Mesothelial cell of epicardium (in vitro differentiated cells): ENCODE measurements at regions not wholly inside any gene's neighbourhood (a gene's known extent, or its start where the extent isn't known, plus 50 kb on each side); places are given as distances from the start of the nearest gene placed in this dataset.

ENCODE experiments used
- DNase-seq, 2 experiments: peaks; one replicate each; pipeline ENCODE4 v3.0.0; 2021; ENCODE audit warnings: low spot score in 2 of 2; ENCODE audit not compliant: unreplicated experiment in 2 of 2
- H3K27ac Mint-ChIP-seq: 2 replicates; pipeline ENCODE4 v1.8.0; 2021; ENCODE audit warnings: mixed read lengths
- H3K27me3 Mint-ChIP-seq: 2 replicates; pipeline ENCODE4 v1.8.0; 2021; ENCODE audit warnings: low read depth, mixed read lengths
- H3K36me3 Mint-ChIP-seq: 2 replicates; pipeline ENCODE4 v1.8.0; 2021; ENCODE audit warnings: mixed read lengths
- H3K4me1 Mint-ChIP-seq: 2 replicates; pipeline ENCODE4 v1.8.0; 2021; ENCODE audit warnings: mixed read lengths
- H3K4me3 Mint-ChIP-seq: 2 replicates; pipeline ENCODE4 v1.8.0; 2021; ENCODE audit warnings: mild to moderate bottlenecking, moderate library complexity, mixed read lengths
- H3K9me3 Mint-ChIP-seq: 2 replicates; pipeline ENCODE4 v1.8.0; 2021; ENCODE audit warnings: mixed read lengths
- CTCF ChIP-seq: fragments of 200-600 bp; sonication (generic); IDR thresholded peaks from one replicate; pipeline ENCODE4 v1.5.0; 2021; ENCODE audit warnings: antibody characterized with exemption; ENCODE audit not compliant: unreplicated experiment

GRCh38 chr18:55072181-55072580 is 112.9 kb upstream of the CCDC68 start:
- Mint-ChIP-seq H3K4me1 (no peaks in the 10 kb centered on the region), H3K27ac (no peak overlapping the region), H3K27me3 (no peaks in the 10 kb centered on the region), H3K36me3 (no peaks in the 10 kb centered on the region), H3K4me3 (no peak overlapping the region), H3K9me3 (no peaks in the 10 kb centered on the region)
- no peak for DNase-seq
- TF ChIP-seq CTCF: no peak

- H3K9me3 Mint-ChIP-seq: no peaks in the 10 kb centered on the region
- no peaks in the 10 kb centered on the region for H3K36me3 Mint-ChIP-seq
- H3K27ac Mint-ChIP-seq: no peak overlapping the region
- no peaks in the 10 kb centered on the region for H3K4me1 Mint-ChIP-seq
- no peak overlapping the region for H3K4me3 Mint-ChIP-seq
- TF ChIP-seq CTCF: no peak
- no peaks in the 10 kb centered on the region for H3K27me3 Mint-ChIP-seq
- DNase-seq: no peak
Observed at GRCh38 chr18:55069497-55069896, 110.2 kb upstream of the CCDC68 start.

- DNase-seq: no peak
- TF ChIP-seq CTCF: no peak
- peaks cover 10% of the 10 kb centered on the region for H3K9me3 Mint-ChIP-seq
- no peak overlapping the region for H3K27ac Mint-ChIP-seq
- no peaks in the 10 kb centered on the region for H3K36me3 Mint-ChIP-seq
- no peaks in the 10 kb centered on the region for H3K27me3 Mint-ChIP-seq
- H3K4me1 Mint-ChIP-seq: peaks cover 6% of the 10 kb centered on the region
- H3K4me3 Mint-ChIP-seq: no peak overlapping the region
Observed at GRCh38 chr18:55064760-55065159, 105.5 kb upstream of the CCDC68 start.

- no peak overlapping the region for H3K4me3 Mint-ChIP-seq
- peaks cover 10% of the 10 kb centered on the region for H3K9me3 Mint-ChIP-seq
- no peak overlapping the region for H3K27ac Mint-ChIP-seq
- H3K4me1 Mint-ChIP-seq: peaks cover 10% of the 10 kb centered on the region
- no peak for TF ChIP-seq CTCF
- H3K27me3 Mint-ChIP-seq: no peaks in the 10 kb centered on the region
- H3K36me3 Mint-ChIP-seq: no peaks in the 10 kb centered on the region
- no peak for DNase-seq
Observed at GRCh38 chr18:55064073-55064472, 104.8 kb upstream of the CCDC68 start.

GRCh38 chr18:55054021-55054990 is 95.0 kb upstream of the CCDC68 start:
- H3K9me3 Mint-ChIP-seq: no peaks in the 10 kb centered on the region
- no peak for DNase-seq
- no peaks in the 10 kb centered on the region for H3K4me1 Mint-ChIP-seq
- no peaks in the 10 kb centered on the region for H3K27me3 Mint-ChIP-seq
- no peaks in the 10 kb centered on the region for H3K36me3 Mint-ChIP-seq
- no peak overlapping the region for H3K27ac Mint-ChIP-seq
- H3K4me3 Mint-ChIP-seq: no peak overlapping the region
- no peak for TF ChIP-seq CTCF
